ENCODE measurements at regions not wholly inside any gene's neighbourhood (a gene's known extent, or its start where the extent isn't known, plus 50 kb on each side); places are given as distances from the start of the nearest gene placed in this dataset.

DNA sequence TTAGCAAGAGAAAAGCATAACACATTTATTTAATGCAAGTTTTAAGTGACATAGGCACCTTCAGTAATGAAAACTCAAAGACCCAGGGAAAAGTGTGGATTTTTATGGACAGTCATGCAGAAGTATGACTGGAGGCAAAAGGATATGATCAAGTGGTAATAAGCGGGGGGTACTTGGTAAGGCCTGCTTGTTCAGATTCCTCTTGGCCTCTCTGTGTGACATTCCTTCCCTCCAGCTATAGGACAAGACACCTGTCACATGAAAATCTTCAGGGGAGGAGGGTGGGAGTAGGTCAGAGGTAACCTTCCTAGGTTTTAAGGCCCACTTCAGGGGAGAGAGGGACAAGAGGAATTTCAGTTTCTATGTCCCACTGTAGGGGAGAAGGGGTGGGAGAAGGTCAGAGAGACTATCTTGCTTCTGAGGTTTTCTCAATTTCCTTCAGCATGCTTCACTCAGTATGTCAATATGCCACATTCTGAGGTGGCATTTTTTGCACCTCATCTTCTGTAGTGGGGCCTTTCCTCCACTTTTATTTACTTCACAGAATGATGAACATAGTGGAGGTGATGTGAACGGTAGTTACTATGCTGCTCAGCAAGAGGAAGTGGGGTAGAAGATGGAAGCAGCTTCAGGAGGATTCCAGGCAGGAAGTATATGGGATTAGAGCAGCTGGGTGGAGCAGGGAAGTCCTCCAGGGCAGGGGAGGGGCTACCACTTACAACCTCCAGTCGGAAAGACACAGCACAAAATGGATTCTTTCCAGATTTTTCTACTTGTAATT lies 73.2 kb upstream of the RFC3 start:
- TF ChIP-seq POLR2AphosphoS5 (IDR thresholded peaks at IDR 0.05; ENCODE audit: borderline replicate concordance, low read depth, low read length) (no peak), EZH2 (IDR thresholded peaks at IDR 0.05) (no peak), FOXP2 (optimal IDR thresholded peaks at IDR 0.05; ENCODE audit: control extremely low read depth, extremely low read length, insufficient read depth) (no peak)

Measured in SK-N-MC (cell line).